Putamen (tissue), 1 donor: ENCODE measurements at regions not wholly inside any gene's neighbourhood (a gene's known extent, or its start where the extent isn't known, plus 50 kb on each side); places are given as distances from the start of the nearest gene placed in this dataset.

Source experiments
- DNase-seq: peaks from one replicate; pipeline ENCODE4 v3.0.0-alpha.2; 2016; ENCODE audit warnings: low spot score

DNA sequence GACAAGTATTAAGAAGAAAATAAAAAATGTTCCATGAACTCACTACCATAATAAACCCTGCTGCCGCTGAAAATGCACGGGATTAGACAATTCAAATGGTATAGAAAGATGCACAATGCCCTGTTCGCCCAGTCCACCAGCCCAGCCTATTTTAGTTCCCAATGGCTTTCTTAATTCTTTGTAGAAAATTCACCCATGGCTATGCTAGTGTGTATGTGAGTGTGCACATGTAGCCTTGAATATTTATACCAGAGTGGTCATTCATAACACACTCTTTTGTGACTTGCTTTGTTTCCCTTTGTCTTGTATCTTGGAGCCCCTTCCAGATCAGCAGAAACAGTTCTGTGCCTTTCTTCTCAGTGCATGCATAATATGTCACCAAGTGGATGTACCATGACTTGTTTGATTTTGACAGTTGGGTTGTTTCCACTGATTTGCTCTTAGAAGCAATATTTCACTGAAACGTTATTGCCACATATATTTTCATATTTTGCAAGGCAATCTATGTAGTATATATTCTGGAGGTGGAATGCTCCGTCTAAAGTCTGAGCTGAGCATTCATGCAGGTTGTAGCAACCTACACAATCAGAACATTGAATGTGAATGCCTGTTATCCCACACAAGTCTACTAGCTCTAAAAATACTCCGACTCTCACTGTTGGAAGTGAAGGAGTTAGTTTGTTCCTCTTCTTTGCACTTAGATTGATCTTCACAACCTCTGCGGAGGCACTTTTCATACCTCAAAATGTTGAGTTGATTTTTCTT, 383.0 kb upstream of the EEF2KMT start:
- DNase-seq: peak; percentile 68

DNA sequence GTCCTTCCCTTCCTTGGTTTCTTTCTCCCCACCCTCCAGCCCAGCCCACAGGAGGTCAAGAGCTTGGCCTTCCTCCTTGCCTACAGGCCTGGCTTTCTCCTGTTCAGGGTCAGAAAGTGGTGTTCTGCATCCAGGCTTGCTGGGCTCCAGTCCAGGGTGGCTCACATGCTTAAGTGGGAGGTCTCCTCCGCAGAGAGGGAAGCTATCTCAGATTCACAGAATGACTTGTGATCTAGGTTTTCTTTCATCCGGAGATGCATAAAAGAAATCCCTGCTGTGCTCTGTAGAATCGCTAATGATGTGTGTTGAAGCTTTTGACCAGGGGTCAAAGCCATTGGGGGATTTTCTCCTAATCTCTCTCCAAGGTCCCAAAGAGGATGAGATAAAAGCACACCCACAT, 382.3 kb upstream of the EEF2KMT start:
- DNase-seq: no peak

DNA sequence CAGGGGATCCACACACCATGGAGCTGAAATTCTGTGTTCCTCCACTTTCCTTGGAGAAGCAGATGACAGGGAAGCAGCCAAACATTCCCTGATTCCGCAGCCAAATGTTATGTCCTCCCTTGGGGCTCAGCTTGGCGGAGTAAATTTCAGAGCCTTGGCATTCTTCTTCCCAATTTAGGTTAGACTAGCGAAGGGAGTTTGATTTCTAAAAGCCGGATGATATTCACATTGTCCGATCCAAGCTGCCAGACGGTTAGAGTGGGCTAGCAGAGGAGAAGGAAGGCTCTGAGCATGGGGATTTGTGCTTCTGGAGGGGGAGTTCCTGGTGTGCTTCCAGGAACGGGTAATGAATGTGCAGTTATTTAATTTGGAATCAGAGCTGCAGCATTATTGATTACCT, 380.4 kb upstream of the EEF2KMT start:
- no peak for DNase-seq

DNA sequence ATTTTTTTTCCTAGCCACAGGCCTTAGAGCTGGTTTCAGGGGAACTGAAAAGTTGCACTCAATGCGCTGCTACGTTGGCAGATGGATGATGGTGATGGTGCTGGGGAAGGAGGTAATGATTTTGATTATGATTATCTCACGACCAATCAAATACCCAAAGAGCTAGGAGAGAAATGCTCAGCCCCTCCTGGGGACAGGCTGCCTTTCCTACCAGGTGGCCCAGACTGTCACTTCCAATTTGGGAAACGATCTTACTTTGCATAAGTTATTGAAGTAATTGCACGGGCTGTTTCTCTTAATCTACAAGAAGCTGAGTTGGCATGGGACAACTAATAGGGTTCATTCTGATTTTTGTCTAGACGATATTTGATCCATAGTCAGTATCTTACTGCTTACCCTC, 379.7 kb upstream of the EEF2KMT start:
- DNase-seq: no peak

DNA sequence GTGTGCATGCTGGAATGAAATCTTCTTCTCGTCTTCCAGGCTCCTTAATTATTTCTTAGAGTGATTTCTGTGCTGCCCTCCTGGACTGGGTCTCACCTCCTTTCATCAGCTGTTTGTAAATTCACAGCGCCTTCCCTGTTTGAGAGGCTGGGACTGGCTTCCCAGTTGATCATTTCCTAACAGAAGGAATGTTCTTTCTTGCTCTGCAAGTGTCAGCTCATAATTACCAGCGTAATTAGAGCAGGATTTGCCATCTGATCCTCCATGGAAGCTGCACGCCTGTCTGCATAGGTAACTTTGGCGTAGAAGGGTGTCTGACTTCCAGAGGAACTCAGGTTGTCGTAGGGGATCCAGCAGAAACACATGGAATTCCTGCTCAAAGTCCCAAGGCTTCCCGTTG, 375.0 kb upstream of the EEF2KMT start:
- DNase-seq: no peak

DNA sequence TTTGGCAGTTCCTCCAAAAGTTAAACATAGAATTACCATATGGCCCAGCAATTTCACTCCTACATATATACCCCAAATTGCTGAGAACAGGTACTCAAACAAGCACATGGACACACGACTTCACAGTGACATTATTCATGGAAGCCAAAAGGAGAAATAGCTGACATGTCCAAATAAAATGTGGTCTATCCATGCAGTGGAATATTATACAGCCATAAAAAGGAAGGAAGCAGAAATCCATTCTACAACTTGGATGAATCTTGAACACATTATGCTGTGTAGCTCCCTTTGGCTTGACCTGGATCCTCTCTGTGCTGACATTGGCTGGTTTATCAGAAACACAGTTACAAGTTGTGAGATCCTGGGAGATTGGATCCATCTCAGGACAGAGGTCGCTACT, 370.9 kb upstream of the EEF2KMT start:
- no peak for DNase-seq

DNA sequence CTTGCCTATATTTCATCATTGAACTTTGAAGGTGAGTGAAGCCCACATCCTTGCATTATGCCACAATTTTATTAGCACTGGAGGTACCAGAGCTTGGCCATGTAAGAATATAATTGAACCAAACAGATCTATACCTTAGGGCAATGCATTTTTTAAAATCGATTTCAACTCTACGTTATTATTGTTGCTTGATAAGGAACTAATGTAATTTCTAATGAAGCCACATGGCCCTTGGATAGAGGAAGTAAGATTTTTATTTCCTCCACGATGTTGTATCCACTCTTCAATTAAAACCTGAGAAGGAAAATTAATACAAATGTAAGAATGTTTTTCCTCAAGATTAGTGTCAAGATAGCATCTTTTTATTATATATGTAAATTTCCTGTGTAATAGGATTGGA, 370.0 kb upstream of the EEF2KMT start:
- no peak for DNase-seq

DNA sequence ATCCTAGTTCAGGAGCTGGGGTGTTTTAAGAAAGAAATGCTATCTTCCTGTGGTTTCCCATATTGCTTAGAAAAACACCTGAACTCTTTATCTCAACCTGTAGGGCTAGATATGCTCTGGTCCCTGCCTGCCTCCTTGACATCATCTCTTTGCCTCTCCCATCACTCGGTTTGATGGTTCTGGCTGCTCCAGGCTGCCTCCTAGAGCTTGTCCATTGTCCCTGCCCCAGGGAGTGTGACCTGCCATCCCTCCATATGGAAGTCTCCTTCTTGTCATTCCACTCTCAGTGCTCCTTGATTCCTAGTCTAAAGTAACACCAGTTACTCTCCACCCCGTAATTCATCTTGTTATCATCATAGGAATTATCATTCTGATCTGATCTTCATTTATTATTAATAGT, 369.0 kb upstream of the EEF2KMT start:
- DNase-seq: no peak

DNA sequence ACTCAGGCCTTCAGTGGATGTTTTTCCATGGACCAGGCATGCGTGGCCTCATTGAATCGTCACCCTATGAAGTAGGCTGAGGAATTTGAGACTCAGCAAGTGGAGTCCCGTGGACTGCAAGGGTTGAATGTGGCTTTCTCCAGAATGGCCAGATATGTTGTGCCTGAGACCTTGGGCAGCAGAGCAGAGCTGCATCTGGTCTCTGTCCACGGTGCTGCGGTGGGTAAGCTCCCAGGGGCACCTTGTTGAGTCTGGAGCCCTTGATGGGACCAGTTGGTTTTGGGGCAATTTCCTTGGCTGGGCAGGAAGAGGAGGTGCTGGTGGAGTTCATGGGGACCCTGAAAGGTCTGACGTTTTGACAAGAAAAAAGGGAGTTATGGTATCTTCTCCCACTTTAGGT, 368.1 kb upstream of the EEF2KMT start:
- DNase-seq: no peak

DNA sequence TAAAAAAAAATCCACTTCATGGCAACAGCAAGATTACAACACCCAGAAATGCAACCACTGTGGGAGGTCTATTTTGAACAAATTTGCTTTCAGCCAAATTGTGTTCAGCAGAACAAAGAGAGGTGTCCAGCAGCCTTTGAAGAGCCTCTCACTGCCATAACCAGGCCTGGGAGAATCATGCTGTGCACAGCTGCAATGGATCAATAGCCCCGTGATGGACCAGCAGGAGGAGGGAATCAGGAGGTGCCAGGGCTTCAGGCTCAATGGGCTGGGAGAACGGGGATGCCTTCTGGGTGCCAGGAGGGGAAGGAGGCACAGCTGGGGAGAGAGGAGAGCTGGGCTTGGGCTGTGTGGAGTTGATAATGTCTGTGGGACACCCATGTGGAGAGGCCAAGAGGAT, 366.2 kb upstream of the EEF2KMT start:
- no peak for DNase-seq

DNA sequence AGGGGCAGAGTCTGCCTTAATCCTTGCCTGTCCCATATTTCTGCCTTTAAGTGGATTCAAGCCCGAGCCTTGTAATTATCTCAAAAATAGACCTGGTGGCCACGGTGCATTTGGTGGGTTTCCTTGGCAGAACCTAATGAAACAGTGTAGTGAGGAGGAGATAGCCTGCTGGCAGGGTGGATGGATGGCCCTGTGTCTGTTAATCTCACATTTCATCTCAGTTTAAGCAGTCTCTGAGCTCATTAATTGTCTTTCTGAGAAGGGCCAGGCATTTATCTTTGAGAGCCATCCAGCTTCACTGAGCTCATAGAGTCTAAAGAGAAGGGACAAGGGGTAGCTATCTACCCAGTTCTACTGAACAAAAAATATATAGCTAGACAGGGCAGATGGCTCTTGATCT, 364.0 kb upstream of the EEF2KMT start:
- DNase-seq: no peak

DNA sequence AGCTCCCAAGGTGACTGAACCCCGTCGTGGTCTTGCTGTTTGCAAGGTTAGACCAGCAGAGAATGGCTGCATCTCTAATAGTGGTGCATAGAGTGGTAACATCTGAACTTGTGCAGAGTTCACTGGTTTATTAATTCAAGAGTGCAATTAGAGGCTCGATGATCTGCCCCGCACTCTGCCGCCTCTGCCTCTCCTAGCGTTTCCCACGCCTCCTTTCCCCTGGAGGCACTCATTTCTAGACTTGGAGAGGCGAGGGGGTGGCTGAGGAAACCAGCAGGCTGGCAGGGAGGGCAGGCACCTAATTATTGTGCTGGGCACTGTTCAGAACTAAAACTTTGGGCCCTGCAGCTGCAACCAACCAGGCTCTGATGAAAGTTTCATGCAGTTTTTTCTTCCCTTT, 363.5 kb upstream of the EEF2KMT start:
- peak; percentile 55 for DNase-seq

DNA sequence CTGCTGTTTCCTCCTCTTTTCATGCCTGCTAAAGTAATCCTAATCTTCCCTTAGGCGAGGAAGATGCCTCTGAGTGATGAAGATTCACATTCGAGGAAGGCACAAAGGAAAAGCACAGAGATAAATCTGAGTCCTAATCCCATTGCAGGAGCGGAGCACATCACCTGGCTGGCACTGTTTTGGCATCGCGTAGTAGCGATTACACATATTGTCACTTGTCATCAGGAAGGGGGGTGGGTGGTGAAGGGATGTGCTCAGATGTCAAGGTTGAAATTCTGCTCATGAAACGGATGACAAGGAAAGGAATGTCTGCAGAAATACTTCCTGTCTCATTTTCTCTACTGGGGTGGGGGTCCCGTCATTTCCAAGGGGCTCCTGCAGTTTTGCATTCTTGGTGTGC, 363.1 kb upstream of the EEF2KMT start:
- peak; percentile 57 for DNase-seq

DNA sequence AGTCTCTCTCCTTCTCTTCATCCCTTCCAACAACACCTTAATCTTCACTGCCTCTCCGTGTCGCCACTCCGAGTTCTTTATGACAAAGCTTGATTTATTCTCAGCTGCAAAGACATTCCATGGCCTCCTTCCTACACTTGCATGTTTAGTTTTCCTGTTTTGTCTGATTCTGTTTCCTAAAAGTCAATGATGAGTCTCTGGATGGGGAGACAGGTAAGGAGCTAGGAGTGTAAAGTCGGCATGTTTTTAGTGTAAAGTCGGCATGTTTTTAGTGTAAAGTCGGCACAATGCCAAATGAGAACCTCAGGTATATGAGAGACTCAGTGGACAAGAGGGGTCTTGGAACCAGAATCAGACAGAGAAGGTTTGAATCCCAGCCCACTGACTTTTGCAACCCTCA, 362.3 kb upstream of the EEF2KMT start:
- no peak for DNase-seq

DNA sequence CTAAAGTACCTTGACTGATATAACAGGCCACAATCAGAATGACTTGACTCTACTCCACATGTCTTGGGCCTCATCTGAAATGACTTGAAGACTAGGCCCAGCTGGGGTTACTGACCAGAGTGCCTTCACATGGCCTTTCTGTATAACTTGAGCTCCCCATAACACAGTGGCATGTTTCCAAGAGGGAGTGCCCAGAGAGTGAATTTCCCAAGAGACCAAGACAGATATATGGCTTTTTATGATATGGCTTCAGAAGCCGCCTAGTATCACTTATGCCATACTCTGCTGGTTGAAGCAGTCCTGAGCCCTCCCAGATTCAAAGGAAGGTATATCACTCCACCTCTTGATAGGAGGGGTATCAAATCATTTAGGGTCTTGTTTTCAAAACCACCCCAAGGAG, 357.5 kb upstream of the EEF2KMT start:
- no peak for DNase-seq

DNA sequence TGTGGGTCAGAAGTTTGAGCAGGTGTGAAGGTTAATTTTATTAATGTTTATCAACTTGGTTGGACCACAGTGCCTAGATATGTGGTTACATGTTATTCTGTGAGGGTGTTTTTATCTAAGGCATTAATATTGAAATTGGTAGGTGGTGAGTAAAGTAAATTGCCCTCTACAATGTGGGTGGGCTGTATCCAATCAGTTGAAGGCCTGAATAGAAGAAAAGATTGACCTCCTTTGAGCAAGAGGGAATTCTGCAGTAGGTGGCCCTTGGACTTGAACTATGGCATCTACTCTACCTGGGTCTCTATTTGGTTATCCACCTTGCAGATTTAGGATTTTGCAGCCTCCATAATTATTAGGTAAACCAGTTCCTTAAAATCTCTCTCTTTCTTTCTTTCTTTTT, 356.8 kb upstream of the EEF2KMT start:
- no peak for DNase-seq

DNA sequence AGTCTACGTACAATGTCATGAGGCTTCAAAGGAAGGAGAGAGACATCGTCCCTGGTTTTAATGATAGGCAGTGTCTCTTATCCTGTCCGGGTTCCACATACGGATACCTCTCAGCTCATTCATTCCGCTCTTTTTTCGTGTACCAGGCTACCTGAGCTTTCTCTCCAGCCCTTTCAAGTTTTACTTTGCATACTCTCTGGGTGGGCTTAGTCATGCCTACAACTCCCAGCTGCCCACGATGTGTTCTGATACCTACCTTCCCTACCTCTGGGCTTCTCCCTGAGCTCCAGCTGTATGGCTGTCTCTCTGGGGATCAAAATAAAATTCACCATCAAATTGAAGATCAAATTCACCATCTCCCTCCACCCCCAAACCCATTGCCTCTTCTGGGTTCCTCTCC, 354.0 kb upstream of the EEF2KMT start:
- DNase-seq: no peak

DNA sequence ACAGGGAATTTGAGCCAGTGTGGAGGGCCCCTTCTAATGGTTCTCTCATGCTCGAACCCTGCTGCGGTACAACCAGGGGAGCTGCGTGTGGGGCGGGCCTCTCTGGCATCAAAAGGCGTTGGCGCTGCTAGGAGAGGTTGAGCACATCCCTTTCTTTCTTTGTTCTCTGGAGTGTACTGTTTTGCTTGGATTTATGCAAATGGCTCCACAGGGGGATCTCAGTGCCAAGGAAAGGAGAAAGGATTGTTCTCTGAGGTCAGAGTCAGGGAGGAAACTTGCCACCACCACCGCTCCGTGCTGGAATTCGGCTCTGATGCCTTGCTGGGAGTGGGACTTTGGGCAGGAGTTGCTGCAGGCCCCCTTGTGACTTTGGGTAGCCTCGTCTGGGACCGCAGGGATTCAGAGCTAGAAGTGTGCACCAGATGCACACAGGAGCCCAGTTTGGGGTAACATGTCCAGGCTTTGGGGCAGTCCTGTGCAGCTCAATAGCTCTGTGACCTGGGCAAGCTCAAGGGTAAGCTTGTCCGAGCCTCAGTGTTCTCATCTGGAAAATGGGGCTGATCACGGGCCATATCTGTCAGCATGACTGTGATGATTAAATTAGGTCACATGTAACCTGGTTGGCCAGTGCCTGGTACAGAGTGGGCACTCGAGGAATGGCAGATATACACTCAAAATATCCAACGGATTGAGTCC, 353.0 kb upstream of the EEF2KMT start:
- DNase-seq: no peak

DNA sequence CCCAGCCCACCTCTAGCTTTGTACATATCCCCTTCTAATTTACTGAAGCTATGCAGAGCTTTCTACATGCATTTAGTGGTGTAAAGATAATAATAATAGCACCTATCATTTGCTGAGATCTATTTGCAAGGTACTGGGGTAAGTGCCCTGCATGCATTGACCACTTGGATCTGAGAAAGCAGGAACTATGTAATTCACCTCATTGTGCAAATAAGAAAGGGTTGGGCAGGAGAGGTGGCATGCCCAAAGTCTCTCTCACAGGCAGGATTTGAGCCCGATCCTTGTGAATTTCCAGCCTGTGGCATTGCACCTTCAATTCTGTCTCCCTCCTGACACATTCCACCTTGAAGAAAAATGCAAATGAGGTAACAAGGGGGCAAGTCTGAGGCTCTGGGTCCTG, 352.3 kb upstream of the EEF2KMT start:
- DNase-seq: no peak

DNA sequence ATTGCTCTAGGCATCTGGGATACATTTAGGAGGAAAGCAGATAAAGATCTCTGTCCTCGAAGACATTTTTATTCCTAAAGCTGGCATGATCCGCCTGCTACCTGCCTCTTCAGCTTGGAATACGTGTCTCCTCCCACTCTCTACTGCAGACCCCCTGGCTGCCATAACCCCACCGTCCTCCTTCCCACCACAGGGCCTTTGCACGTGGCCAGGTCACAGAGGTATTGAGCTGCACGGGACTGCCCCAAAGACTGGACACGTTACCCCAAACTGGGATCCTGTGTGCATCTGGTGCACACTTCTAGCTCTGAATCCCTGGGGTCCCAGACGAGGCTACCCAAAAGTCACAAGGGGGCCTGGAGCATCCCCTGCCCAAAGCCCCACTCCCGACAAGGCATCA, 351.2 kb upstream of the EEF2KMT start:
- DNase-seq: no peak

DNA sequence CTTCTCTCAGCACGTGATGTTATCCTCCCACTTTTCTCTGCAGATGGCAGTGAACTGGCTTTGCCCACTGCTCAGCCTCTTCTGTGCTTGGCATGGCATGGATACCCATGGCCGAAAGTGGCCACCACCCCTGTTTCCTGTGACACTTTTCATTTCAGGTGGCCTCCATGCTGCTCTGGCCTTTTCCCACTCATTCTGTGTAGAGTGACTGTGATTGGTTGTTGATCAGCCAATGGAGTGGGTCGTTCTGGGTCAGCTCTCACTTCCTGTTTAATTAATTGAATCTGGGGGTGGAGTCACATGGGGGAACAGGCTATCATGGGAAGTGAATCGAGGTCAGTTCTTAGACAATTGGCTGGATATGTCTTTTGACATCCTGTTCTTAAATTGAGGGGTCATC, 350.1 kb upstream of the EEF2KMT start:
- no peak for DNase-seq

DNA sequence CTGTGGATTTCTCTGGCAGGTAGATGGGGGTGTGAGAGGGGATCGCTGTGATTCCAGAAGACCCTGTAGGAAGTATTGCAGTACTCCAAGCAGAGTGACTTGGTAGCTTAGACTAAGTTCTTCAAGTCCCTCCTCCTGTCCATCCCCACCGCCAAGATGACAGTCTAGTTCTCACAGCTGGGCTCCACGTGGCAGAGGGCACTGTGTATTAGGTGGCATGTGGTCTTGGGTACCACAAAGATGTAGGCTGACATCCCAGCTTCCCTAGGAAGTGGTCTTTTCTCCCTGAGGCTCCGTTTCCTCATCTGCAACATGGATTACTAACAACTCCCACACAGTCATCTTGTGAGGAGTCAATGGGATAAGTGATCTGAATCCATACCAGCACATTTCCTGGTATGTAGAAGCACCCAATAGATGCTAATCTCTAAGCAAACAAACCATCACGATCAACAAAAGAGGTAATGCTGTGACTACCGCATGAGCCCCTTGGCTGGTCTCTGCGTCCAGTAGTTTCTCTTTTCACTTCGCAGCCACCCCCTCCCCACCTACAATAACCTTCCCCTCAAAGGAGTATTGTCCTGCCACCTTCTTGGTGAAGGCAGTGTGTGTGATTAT, 349.1 kb upstream of the EEF2KMT start:
- DNase-seq: no peak

DNA sequence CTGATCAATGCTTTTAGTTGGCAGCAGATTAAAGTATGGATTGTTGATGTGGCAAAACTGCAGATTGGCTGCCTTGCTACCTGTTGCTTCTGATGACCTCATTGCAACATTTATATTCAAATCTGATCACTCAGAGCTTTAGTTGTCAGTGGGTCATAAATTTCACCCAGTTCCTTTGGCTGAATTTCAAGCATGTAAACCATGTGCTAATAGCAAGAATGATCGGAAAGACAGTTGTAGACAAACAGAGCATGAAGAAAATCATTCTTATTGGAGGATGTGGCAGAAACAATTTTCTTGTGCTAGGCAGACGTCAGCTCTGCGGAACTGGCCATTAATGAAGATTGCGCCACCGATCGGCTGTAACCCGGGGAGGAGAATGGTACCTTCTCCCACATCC, 346.6 kb upstream of the EEF2KMT start:
- no peak for DNase-seq

DNA sequence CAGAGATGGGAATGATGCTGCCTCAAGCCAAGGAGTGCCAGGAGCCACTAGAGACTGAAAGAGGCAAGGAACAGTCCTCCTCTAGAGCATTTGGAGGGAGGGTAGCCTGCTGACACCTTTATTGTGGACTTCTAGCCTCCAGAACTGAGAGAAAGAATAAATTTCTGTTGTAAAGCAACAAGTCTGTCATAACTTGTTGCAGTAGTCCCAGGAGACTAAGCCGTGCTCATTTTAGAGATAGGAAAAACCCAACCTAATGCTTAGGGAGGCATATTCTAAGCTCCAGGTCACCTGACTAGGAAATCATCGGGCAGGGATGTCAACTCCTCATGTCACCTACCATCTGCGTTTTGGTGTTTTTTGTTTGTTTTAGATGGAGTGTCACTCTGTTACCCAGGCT, 345.4 kb upstream of the EEF2KMT start:
- no peak for DNase-seq
